RWPE1 (cell line): ENCODE measurements at regions not wholly inside any gene's neighbourhood (a gene's known extent, or its start where the extent isn't known, plus 50 kb on each side); places are given as distances from the start of the nearest gene placed in this dataset.

Experiments used
- CTCF ChIA-PET: fragments of 350-600 bp; sonication (Branson Sonifier 250); formaldehyde crosslinking; extraction: SDS; loops from one replicate; lab custom pipeline; 2021; lab: Yijun Ruan, JAX
- POLR2A ChIA-PET: fragments of 400-600 bp; formaldehyde crosslinking; extraction: SDS; loops from one replicate; lab custom pipeline; 2020; ENCODE audit warnings: antibody characterized with exemption; ENCODE audit not compliant: low non-redundant PET; lab: Yijun Ruan, JAX
- DNase-seq: peaks from one replicate; pipeline ENCODE4 v3.0.0; 2012; ENCODE audit warnings: low spot score
- H3K27ac ChIP-seq: fragments of 450-650 bp; 2 replicates; pipeline ENCODE4 v1.5.1; 2017
- CTCF ChIP-seq: fragments of 450-650 bp; conservative IDR thresholded peaks from 2 replicates; pipeline ENCODE4 v1.5.1; 2017; ENCODE audit warnings: low read depth, mild to moderate bottlenecking

GRCh38 chr4:149280806-149281205, 534.8 kb downstream of the IQCM start:
- H3K27ac ChIP-seq = no peak overlapping the region
- DNase-seq = no peak
- POLR2A ChIA-PET = no interaction called here
- no peak for TF ChIP-seq CTCF
- CTCF ChIA-PET = no interaction called here

- TF ChIP-seq CTCF = no peak
- ChIA-PET POLR2A (no interaction called here), CTCF (no interaction called here)
- H3K27ac ChIP-seq = no peak overlapping the region
- DNase-seq = no peak
Measured at GRCh38 chr4:149279776-149280175, 535.9 kb downstream of the IQCM start.

GRCh38 chr4:149279331-149279730, 536.3 kb downstream of the IQCM start:
- DNase-seq = no peak
- ChIA-PET CTCF (no interaction called here), POLR2A (no interaction called here)
- no peak for TF ChIP-seq CTCF
- no peak overlapping the region for H3K27ac ChIP-seq

- ChIA-PET CTCF (no interaction called here), POLR2A (no interaction called here)
- no peak for DNase-seq
- no peak overlapping the region for H3K27ac ChIP-seq
- TF ChIP-seq CTCF = no peak
Measured at GRCh38 chr4:149277705-149278104, 537.9 kb downstream of the IQCM start.

GRCh38 chr4:149269835-149270234, 545.8 kb downstream of the IQCM start:
- ChIA-PET CTCF (interaction anchor here (0.6 to 0.7 kb wide), 2 partner anchors 214 to 942 kb away, joined by 3 to 4 read pairs; no protein-coding TSS in a partner anchor), POLR2A (no interaction called here)

GRCh38 chr4:149266301-149266700, 549.3 kb downstream of the IQCM start:
- DNase-seq = no peak
- TF ChIP-seq CTCF = no peak
- ChIA-PET POLR2A (no interaction called here), CTCF (no interaction called here)
- no peak overlapping the region for H3K27ac ChIP-seq

More at GRCh38 chr4:149269835-149270234, 545.8 kb downstream of the IQCM start:
- no peak for DNase-seq
- H3K27ac ChIP-seq = no peak overlapping the region
- TF ChIP-seq CTCF = no peak
